SK-N-SH (cell line): ENCODE measurements at regions not wholly inside any gene's neighbourhood (a gene's known extent, or its start where the extent isn't known, plus 50 kb on each side); places are given as distances from the start of the nearest gene placed in this dataset.

ENCODE experiments used
- FOXJ3 ChIP-seq: sonication (generic); formaldehyde crosslinking; IDR thresholded peaks from 2 replicates; pipeline ENCODE4 v1.5.1; 2020; ENCODE audit warnings: mild to moderate bottlenecking, missing genetic modification reagents
- NFIC ChIP-seq: IDR thresholded peaks from 2 replicates; pipeline ENCODE4 v1.4.0; 2012; ENCODE audit warnings: borderline replicate concordance
- NRF1 ChIP-seq: IDR thresholded peaks from 2 replicates; pipeline ENCODE4 v1.6.1; 2012; ENCODE audit warnings: low read depth, mild to moderate bottlenecking, low read length
- POLR2AphosphoS5 ChIP-seq: IDR thresholded peaks from 2 replicates; pipeline ENCODE4 v1.6.1; 2012; ENCODE audit warnings: low read depth, low read length
- RFX5 ChIP-seq: IDR thresholded peaks from 2 replicates; pipeline ENCODE4 v1.6.1; 2012; ENCODE audit warnings: mild to moderate bottlenecking, improper control_type of control experiment, low read length
- SIN3A ChIP-seq: IDR thresholded peaks from 2 replicates; pipeline ENCODE4 v1.6.1; 2012; ENCODE audit warnings: low read depth, mild to moderate bottlenecking, low read length, moderate library complexity, borderline replicate concordance
- TF ChIP-seq, protein P1 (sequence below): fragments of 200-600 bp; sonication (generic); IDR thresholded peaks from 2 replicates; pipeline ENCODE4 v1.6.1; 2017; ENCODE audit warnings: antibody characterized with exemption, mild to moderate bottlenecking, moderate library complexity
- TF ChIP-seq, protein P2 (sequence below): fragments of 150-350 bp; IDR thresholded peaks from 2 replicates; pipeline ENCODE4 v1.6.1; 2017; ENCODE audit warnings: antibody characterized with exemption, low read length, low read depth, borderline replicate concordance

DNA sequence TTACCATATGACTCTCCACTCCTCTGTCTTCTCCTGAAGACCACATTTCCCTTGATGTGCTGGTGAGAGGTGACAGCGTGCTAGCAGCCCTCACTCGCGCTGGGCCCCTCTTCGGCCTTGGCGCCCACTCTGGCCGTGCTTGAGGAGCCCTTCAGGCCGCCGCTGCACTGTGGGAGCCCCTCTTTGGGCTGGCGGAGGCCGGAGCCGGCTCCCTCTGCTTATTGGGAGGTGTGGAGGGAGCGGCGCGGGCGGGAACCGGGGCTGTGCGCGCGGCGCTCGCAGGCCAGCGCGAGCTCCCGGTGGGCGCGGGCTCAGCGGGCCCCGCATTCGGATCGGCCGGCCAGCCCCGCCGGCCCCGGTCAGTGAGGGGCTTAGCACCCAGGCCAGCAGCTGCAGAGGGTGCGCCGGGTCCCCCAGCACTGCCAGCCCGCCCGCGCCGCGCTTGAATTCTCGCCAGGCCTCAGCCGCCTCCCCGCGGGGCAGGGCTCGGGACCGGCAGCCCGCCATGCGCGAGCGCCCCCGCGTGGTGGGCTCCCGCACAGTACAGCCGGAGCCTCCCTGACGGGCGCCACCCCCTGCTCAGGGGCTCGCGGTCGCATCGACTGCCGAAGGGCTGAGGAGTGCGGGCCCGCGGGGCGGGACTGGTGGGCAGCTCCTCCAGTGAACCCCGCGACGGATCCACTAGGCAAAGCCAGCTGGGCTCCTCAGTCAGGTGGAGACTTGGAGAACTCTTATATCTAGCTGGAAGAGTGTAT is 246.6 kb upstream of the REG3G start:
- TF ChIP-seq, protein P1, sequence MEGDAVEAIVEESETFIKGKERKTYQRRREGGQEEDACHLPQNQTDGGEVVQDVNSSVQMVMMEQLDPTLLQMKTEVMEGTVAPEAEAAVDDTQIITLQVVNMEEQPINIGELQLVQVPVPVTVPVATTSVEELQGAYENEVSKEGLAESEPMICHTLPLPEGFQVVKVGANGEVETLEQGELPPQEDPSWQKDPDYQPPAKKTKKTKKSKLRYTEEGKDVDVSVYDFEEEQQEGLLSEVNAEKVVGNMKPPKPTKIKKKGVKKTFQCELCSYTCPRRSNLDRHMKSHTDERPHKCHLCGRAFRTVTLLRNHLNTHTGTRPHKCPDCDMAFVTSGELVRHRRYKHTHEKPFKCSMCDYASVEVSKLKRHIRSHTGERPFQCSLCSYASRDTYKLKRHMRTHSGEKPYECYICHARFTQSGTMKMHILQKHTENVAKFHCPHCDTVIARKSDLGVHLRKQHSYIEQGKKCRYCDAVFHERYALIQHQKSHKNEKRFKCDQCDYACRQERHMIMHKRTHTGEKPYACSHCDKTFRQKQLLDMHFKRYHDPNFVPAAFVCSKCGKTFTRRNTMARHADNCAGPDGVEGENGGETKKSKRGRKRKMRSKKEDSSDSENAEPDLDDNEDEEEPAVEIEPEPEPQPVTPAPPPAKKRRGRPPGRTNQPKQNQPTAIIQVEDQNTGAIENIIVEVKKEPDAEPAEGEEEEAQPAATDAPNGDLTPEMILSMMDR: no peak
- no peak for TF ChIP-seq RFX5
- TF ChIP-seq NFIC: no peak
- TF ChIP-seq FOXJ3 (CRISPR knock-in tag): no peak
- no peak for TF ChIP-seq NRF1
- no peak for TF ChIP-seq POLR2AphosphoS5
- TF ChIP-seq, protein P2, sequence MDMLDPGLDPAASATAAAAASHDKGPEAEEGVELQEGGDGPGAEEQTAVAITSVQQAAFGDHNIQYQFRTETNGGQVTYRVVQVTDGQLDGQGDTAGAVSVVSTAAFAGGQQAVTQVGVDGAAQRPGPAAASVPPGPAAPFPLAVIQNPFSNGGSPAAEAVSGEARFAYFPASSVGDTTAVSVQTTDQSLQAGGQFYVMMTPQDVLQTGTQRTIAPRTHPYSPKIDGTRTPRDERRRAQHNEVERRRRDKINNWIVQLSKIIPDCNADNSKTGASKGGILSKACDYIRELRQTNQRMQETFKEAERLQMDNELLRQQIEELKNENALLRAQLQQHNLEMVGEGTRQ: no peak
- no peak for TF ChIP-seq SIN3A
